ENCODE measurements at regions not wholly inside any gene's neighbourhood (a gene's known extent, or its start where the extent isn't known, plus 50 kb on each side); places are given as distances from the start of the nearest gene placed in this dataset.

DNA sequence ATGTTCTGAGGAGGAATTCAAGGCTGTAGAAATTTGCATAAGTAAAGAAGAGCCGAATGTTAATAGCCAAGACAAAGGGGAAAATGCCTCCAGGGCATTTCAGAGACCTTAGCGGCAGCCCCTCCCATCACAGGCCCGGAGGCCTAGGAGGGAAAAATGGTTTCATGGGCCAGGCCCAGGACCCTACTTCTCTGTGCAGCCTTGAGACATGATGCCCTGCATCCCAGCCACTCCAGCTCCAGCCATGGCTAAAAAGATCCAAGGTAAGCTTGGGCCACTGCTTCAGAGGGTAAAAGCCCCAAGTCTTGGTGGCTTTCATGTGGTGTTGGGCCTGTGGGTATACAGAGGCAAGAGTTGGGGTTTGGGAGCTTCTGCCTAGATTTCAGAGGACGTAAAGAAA, 225.7 kb downstream of the ARHGAP12 start:
- no peak for TF ChIP-seq RAD21 (conservative IDR thresholded peaks at IDR 0.05 in 1 of 2, IDR thresholded peaks at IDR 0.05 in 1 of 2)
- no peak for TF ChIP-seq REST (IDR thresholded peaks at IDR 0.05)
- TF ChIP-seq EP300 (IDR thresholded peaks at IDR 0.05): no peak
- TF ChIP-seq KDM5A (IDR thresholded peaks at IDR 0.05): no peak
- TF ChIP-seq KDM1A (IDR thresholded peaks at IDR 0.05; ENCODE audit: low read depth): no peak
- TF ChIP-seq CTCF (IDR thresholded peaks at IDR 0.05): no peak
- no peak for TF ChIP-seq POLR2A (IDR thresholded peaks at IDR 0.05; ENCODE audit: low read length)
- no peak for TF ChIP-seq HOXB13 (CRISPR knock-in tag; IDR thresholded peaks at IDR 0.05; ENCODE audit: low read depth)
- no peak for TF ChIP-seq RFX5 (IDR thresholded peaks at IDR 0.05)
- no peak for TF ChIP-seq MYC (IDR thresholded peaks at IDR 0.05; ENCODE audit: borderline replicate concordance, low read length)
- no peak for TF ChIP-seq MAFK (IDR thresholded peaks at IDR 0.05; ENCODE audit: partially characterized antibody)
- TF ChIP-seq RNF2 (IDR thresholded peaks at IDR 0.05; ENCODE audit: borderline replicate concordance, low read depth): no peak
- TF ChIP-seq TP53 (CRISPR knock-in tag; IDR thresholded peaks at IDR 0.05): no peak
- no peak for TF ChIP-seq JUN (IDR thresholded peaks at IDR 0.05)
